Astrocyte of the spinal cord (primary cell): ENCODE measurements at regions not wholly inside any gene's neighbourhood (a gene's known extent, or its start where the extent isn't known, plus 50 kb on each side); places are given as distances from the start of the nearest gene placed in this dataset.

ENCODE experiments used
- DNase-seq: peaks from one replicate; pipeline ENCODE4 v3.0.0; 2011; ENCODE audit warnings: low read depth, low spot score
- H3K4me3 ChIP-seq: 2 replicates; pipeline ENCODE4 v1.5.1; 2011; ENCODE audit warnings: low read depth, mild to moderate bottlenecking, low read length, moderate library complexity
- CTCF ChIP-seq: IDR thresholded peaks from 2 replicates; pipeline ENCODE4 v1.5.1; 2012; ENCODE audit warnings: low read depth, mild to moderate bottlenecking, low read length, inconsistent platforms
- in situ Hi-C: cut with HindIII; loops from 2 replicates; pipeline ENCODE4 v1.10.0; 2017; ENCODE audit warnings: low sequenced_read_pairs

GRCh38 chr2:41720331-41721251 lies 327.2 kb upstream of the PKDCC start:
- in situ Hi-C loops = no loop called here
- H3K4me3 ChIP-seq = no peak overlapping the region
- DNase-seq = peak; percentile 28
- no peak for TF ChIP-seq CTCF

GRCh38 chr2:41722668-41723369 lies 325.0 kb upstream of the PKDCC start:
- in situ Hi-C loops = no loop called here
- peak; percentile 78 for DNase-seq
- no peak for TF ChIP-seq CTCF
- H3K4me3 ChIP-seq = no peak overlapping the region

- TF ChIP-seq CTCF = no peak
- in situ Hi-C loops = no loop called here
- H3K4me3 ChIP-seq = no peak overlapping the region
- peak; percentile 23 for DNase-seq
Observed at GRCh38 chr2:41723526-41723925, 324.3 kb upstream of the PKDCC start.

GRCh38 chr2:41724465-41724864 lies 323.4 kb upstream of the PKDCC start:
- no peak for DNase-seq
- in situ Hi-C loops = no loop called here
- no peak for TF ChIP-seq CTCF
- H3K4me3 ChIP-seq = no peak overlapping the region

GRCh38 chr2:41725901-41726300 lies 321.9 kb upstream of the PKDCC start:
- in situ Hi-C loops = no loop called here
- TF ChIP-seq CTCF = no peak
- no peak for DNase-seq
- no peak overlapping the region for H3K4me3 ChIP-seq

GRCh38 chr2:41726364-41726763 lies 321.5 kb upstream of the PKDCC start:
- no peak overlapping the region for H3K4me3 ChIP-seq
- in situ Hi-C loops = no loop called here
- no peak for TF ChIP-seq CTCF
- no peak for DNase-seq
